Neural cell (in vitro differentiated cells): ENCODE measurements at regions not wholly inside any gene's neighbourhood (a gene's known extent, or its start where the extent isn't known, plus 50 kb on each side); places are given as distances from the start of the nearest gene placed in this dataset.

Experiments
- CTCF ChIP-seq: fragments of 450-650 bp; IDR thresholded peaks from 2 replicates; pipeline ENCODE4 v1.5.1; 2014; ENCODE audit warnings: antibody characterized with exemption, mild to moderate bottlenecking, moderate library complexity; ENCODE audit not compliant: poor library complexity, severe bottlenecking
- EP300 ChIP-seq: fragments of 450-650 bp; conservative IDR thresholded peaks from 2 replicates; pipeline ENCODE4 v1.6.1; 2014; ENCODE audit warnings: antibody characterized with exemption, mild to moderate bottlenecking, moderate library complexity; ENCODE audit not compliant: poor library complexity, severe bottlenecking
- EZH2 ChIP-seq: fragments of 200-600, 300-800 bp; shearing (Covaris generic), sonication (generic); IDR thresholded peaks from 2 replicates; pipeline ENCODE4 v1.6.1; 2014; ENCODE audit warnings: antibody characterized with exemption, low read length, borderline replicate concordance, mild to moderate bottlenecking; ENCODE audit not compliant: insufficient read depth, poor library complexity, severe bottlenecking
- MXI1 ChIP-seq: fragments of 450-650 bp; conservative IDR thresholded peaks from 2 replicates; pipeline ENCODE4 v1.6.1; 2014; ENCODE audit warnings: antibody characterized with exemption, mild to moderate bottlenecking; ENCODE audit not compliant: poor library complexity, severe bottlenecking
- POLR2AphosphoS5 ChIP-seq: IDR thresholded peaks from 2 replicates; pipeline ENCODE4 v1.6.1; 2012
- RAD21 ChIP-seq: fragments of 450-650 bp; conservative IDR thresholded peaks from 2 replicates; pipeline ENCODE4 v1.6.1; 2014; ENCODE audit warnings: antibody characterized with exemption, mild to moderate bottlenecking, moderate library complexity
- REST ChIP-seq: IDR thresholded peaks from 2 replicates; pipeline ENCODE4 v1.6.1; 2012; ENCODE audit warnings: borderline replicate concordance
- SMC3 ChIP-seq: fragments of 450-650 bp; conservative IDR thresholded peaks from 2 replicates; pipeline ENCODE4 v1.6.1; 2014; ENCODE audit warnings: antibody characterized with exemption, mild to moderate bottlenecking, moderate library complexity; ENCODE audit not compliant: poor library complexity
- TAF1 ChIP-seq: IDR thresholded peaks from 2 replicates; pipeline ENCODE4 v1.6.1; 2012; ENCODE audit warnings: low read depth

- TF ChIP-seq SMC3: no peak
- no peak for TF ChIP-seq CTCF
- no peak for TF ChIP-seq POLR2AphosphoS5
- no peak for TF ChIP-seq EP300
- TF ChIP-seq TAF1: no peak
- TF ChIP-seq RAD21: no peak
- TF ChIP-seq EZH2: no peak
- TF ChIP-seq REST: no peak
- TF ChIP-seq MXI1: no peak
These were observed 794.8 kb upstream of the LCORL start for GRCh38 chr4:18816228-18816895.
